T-helper 1 cell (primary cell): ENCODE measurements at regions not wholly inside any gene's neighbourhood (a gene's known extent, or its start where the extent isn't known, plus 50 kb on each side); places are given as distances from the start of the nearest gene placed in this dataset.
"Not testable (repeated sequence)": the region's sequence is repeated elsewhere in the genome, so short reads cannot be mapped to it uniquely, and the experiment has no call there.

ENCODE experiments used
- DNase-seq, 5 donors: peaks; one replicate each; pipeline ENCODE4 v3.0.0-alpha.2; 2012 to 2020

- DNase-seq = not testable (repeated sequence)
Measured at GRCh38 chr13:52324831-52325230, 81.1 kb downstream of the THSD1 start.

- no peak for DNase-seq
Measured at GRCh38 chr13:52319876-52320275, 86.1 kb downstream of the THSD1 start.

- not testable (repeated sequence) for DNase-seq
Measured at GRCh38 chr13:52309833-52310232, 96.1 kb downstream of the THSD1 start.

- DNase-seq = not testable (repeated sequence)
Measured at GRCh38 chr13:52306336-52306735, 99.6 kb downstream of the THSD1 start.

DNA sequence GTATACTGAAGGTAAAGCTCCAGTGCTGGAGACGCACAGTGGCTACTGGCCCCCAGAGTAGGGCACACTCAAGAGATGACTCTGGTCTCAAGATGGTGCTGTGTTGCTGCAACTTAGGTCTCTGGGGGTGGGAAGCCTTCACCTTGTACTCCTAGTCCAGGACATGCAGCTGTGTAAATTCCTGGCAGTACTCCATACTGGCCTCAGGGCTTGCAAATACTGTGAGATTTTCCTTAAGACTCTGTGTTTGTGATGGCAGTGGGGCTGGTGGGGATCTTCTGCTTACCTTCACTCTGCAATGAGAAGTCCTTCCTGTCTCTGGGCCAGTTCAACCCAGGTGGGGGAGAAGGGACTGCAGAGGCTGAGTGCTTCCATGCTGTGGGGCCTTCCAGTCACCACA is 102.9 kb downstream of the THSD1 start:
- DNase-seq = not testable (repeated sequence)

DNA sequence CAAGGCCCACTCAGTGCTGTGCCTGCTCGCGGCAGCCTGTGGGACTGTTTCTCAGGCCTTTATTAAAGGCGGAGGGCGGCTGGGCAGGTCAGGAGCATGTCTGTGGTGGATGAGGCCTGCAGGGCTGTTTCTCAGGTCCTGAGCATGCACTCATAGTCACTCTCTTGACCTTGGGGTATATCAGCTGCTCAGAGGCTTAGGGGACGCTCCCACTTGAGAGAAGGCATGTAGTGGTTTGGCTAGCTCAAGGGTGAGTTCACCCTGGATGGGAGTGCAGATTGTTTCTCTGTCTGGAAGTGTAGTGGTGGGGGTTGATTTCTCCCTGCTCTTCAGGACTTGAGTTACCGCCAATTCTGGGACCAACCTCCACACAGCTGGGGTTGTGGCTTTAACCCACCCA is 103.3 kb downstream of the THSD1 start:
- not testable (repeated sequence) for DNase-seq

GRCh38 chr13:52301810-52302400 is 104.1 kb downstream of the THSD1 start:
- not testable (repeated sequence) for DNase-seq

- not testable (repeated sequence) for DNase-seq
Measured at GRCh38 chr13:52298079-52298661, 107.8 kb downstream of the THSD1 start.

DNA sequence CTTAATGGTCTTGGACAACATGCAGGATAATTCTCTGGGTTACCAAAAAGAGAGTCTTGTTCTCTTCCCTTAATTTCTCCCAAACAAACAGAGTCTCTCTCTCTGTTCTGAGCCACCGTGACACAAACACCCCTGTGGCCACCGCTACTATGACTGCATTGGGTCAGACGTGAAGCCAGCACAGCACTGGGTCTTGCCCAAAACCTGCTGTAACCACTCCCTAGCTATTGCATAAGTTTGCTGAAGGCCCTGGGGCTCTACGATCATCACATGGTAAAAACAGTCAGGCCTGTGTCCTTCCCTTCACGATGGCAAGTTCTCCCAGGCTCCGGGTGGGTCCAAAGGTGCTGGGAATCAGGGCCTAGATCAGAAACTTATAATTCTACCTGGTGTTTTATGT is 117.1 kb downstream of the THSD1 start:
- not testable (repeated sequence) for DNase-seq

GRCh38 chr13:52281387-52281786 is 122.0 kb upstream of the NEK3 start:
- not testable (repeated sequence) for DNase-seq

GRCh38 chr13:52279408-52279807 is 120.0 kb upstream of the NEK3 start:
- DNase-seq = not testable (repeated sequence)

DNA sequence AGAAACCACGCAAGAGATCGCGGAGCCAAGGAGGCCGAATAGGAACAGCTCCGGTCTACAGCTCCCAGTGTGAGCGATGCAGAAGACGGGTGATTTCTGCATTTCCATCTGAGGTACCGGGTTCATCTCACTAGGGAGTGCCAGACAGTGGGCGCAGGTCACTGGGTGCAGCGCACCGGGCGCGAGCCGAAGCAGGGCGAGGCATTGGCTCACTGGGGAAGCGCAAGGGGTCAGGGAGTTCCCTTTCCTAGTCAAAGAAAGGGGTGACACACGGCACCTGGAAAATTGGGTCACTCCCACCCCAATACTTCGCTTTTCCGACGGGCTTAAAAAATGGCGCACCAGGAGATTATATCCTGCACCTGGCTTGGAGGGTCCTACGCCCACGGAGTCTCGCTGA is 94.9 kb upstream of the NEK3 start:
- not testable (repeated sequence) for DNase-seq

DNA sequence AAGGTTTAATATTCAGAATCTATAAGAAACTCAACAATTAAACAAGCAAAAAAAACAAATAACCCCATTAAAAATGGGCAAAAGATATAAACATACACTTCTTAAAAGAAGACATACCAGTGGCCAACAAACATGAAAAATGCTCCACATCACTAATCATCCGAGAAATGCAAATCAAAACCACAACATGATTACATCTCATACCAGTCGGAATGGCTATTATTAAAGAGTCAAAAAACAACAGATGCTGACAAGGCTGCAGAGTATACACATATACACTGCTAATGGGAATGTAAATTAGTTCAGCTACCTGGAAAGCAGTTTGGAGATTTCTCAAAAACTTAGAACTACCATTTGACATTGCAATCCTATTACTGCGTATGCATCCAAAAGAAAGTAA is 81.4 kb upstream of the NEK3 start:
- not testable (repeated sequence) for DNase-seq

DNA sequence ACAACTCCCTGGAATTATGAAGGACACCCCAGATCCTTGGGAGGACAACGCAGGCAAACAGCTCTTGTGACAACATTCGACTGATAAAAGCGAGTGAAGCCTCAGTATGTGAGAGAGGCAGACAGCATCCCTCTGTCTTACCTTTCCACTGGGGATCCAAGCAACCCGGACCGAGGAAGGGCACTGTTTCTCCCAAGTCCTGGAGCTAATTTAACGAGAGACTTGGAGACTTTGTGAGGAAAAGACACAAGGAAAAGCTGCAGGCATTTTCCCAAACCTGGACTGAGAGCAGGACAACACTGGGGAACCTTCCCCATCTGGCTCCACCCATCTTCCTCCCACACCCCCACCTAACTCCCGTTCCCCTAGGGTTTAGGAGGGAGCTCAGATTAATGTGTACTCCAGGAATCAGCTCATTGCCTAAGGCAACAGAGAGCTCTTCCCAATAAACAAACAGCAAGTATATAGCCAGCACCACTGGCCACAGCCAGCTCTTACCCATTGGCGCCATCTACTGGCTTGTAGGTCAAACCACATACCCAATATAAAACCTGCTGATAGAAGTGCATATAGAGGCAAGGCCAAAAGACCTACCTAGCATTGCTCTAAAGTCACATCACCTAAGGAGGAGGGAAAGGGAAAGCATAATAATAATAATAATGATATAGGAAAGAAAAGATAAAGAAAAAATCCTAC is 76.7 kb upstream of the NEK3 start:
- peak in 4 of 5 donors; percentile 18 to 63 (median 28) for DNase-seq

DNA sequence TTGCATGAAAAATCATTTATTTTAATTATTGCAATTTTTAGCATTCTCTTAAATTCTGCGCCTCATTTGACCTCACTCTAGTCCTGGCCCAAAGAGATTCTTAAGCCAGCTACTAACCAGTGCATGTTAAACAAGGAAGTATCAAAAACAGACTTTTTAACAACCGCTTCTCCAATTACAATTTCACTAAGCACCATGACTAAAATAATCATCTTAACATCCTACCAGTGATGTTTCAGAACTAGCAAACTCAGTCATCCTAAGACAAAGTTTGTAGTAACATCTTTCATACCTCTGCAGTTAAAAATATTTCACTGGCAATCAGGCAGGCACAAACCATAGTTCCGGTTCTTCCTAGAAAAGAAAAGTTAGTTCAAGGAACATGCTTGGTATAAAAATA is 75.5 kb upstream of the NEK3 start:
- not testable (repeated sequence) for DNase-seq

GRCh38 chr13:52223063-52223462 is 63.7 kb upstream of the NEK3 start:
- DNase-seq = not testable (repeated sequence)

DNA sequence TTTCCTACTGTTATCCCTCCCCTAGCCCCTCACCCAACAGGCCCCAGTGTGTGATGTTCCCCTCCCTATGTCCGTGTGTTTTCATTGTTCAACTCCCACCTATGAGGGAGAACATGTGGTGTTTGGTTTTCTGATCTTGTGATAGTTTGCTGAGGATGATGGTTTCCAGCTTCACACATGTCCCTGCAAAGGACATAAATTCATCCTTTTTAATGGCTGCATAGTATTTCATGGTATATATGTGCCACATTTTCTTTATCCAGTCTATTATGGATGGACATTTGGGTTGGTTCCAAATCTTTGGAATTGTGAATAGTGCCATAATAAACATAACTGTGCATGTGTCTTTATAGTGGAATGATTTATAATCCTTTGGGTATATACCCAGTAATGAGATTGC is 54.5 kb upstream of the NEK3 start:
- DNase-seq = not testable (repeated sequence)

DNA sequence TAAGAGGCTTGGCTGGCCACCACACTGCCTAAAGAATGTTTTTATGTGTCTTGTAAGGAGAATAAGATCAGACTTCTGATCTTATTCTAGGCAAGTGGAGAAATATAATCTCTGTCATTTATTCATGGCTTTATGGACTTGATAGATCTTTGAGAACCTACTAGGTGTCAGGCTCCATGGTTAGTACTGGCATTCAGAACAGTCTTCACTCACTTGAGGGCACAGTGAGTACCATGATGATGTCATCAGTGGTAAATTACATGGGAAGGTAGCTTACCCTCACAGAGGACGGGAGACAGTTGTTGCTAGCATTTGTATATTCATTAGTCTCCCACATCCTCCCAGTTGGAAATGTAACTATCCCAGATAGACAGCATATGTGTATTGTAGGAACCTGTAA is 53.5 kb upstream of the NEK3 start:
- not testable (repeated sequence) for DNase-seq

DNA sequence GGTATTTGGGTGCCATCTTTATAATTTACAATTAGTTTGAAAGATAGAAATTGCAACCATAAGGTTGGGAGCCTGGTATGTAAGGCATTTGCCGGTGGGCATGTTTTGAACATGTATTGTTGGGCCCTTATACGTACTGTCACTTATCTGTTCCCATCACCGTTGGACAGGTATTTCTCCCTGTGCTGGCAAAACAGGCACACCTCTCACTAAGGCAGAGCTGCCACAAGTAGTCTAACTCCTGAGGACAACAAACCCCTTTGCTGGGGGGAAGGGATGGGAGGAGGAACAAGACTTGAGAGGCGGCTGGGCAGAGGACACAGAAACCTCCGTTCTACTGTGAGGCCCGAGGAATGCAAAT is 52.0 kb upstream of the NEK3 start:
- not testable (repeated sequence) for DNase-seq

DNA sequence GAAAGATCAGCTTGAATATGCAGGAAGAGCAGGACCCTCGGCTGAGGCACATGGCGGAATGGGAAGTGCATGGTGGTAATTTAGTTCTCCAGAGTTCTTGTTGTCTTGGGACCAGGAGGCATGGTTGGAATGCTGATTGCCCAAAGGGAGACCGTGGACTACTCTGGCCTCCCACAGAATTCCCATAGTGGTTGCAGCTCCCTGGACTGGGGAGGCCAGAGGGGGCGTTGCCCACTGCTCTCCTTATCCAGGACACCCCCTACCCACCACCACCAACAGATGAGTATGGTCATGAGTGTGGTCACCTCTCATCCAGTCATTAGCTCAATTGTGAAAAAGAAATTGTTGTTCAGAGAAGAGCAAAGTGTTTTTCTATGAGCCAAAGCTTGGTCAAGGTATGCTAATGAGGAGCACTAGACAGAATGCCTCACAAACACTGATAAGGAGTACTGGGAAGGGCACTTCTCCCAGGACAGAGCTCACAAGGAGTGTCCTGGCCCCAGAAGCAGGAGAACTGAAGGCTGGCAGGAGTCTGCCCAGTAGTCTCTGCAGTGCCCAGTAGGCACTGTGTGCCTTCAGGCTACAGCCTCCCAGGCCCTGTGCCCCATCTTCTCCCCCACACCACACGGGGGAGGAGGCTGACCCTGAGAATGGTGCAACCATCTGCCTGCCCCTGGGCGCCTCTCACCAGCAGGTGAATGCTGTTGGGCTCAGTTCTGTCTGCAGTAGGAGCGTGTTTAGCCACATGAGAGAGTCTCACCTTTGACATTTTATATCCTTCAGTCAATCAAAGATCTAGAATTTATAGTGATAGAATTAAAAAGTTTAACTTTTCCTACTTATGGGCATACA is 51.4 kb upstream of the NEK3 start:
- DNase-seq = not testable (repeated sequence)
